ENCODE measurements at regions not wholly inside any gene's neighbourhood (a gene's known extent, or its start where the extent isn't known, plus 50 kb on each side); places are given as distances from the start of the nearest gene placed in this dataset.
"Not testable (repeated sequence)": the region's sequence is repeated elsewhere in the genome, so short reads cannot be mapped to it uniquely, and the experiment has no call there.

GRCh38 chrX:887724-888123, 257.1 kb downstream of the SHOX start:
- TF ChIP-seq CTCF (IDR thresholded peaks at IDR 0.05); EZH2 (IDR thresholded peaks at IDR 0.05; ENCODE audit: borderline replicate concordance, insufficient read depth, low read depth, low read length, poor library complexity, severe bottlenecking): not testable (repeated sequence)
